HG02759 (cell line): ENCODE measurements at regions not wholly inside any gene's neighbourhood (a gene's known extent, or its start where the extent isn't known, plus 50 kb on each side); places are given as distances from the start of the nearest gene placed in this dataset.
"Not testable (repeated sequence)": the region's sequence is repeated elsewhere in the genome, so short reads cannot be mapped to it uniquely, and the experiment has no call there.

ENCODE experiments used
- ATAC-seq: cut with Tn5 transposase; IDR thresholded peaks from one replicate; pipeline ENCODE4 v1.9.1; 2021; ENCODE audit warnings: mild to moderate bottlenecking, moderate library complexity; ENCODE audit not compliant: unreplicated experiment

DNA sequence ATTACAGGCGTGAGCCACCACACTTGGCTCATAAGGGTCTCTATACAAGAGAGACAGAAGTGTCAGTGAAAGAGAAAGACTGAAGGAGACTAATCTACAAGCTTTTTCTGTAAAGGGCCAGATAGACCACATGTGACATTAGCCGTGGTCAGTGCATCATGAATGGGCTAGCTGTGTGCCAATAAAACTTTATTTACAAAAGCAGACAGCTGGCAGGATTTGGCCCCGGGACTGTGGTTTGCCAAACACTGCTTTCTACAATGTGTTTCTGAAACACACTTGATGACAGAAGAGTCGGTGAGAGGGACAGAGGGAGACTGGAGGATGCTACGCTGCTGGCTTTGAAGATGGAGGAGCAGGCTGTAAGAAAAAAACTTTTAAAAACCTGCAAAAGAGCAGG is 285.4 kb downstream of the TFAP2C start:
- no peak for ATAC-seq

DNA sequence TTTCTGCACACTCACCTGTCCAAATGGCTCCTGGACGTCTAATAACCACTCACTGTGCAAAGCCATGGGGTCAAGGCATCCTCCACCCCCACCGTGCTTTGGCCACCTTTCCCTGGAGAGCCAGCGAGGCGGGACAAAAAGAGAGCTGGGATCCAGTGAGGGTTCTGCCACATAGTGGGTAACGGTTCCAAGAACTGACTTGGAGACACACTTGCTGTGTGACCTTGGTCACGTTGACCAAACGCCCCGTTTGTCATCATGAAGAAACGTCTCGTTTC is 287.2 kb downstream of the TFAP2C start:
- ATAC-seq: no peak

DNA sequence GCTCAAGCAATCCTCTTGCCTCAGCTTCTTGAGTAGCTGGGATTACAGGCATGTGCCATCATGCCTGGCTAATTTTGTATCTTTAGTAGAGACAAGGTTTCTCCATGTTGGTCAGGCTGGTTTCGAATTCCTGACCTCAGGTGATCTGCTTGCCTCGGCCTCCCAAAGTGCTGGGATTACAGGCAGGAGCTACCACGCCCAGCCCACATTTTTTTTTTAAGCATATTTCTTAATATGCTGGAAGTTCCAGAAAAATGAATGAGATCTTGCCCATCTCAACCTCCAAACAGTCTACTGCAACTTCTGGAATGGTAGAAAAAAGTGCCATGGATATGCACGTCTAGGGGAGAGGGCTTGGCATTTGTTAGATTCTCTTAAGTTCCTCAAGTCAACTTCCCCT is 290.9 kb downstream of the TFAP2C start:
- ATAC-seq: not testable (repeated sequence)

DNA sequence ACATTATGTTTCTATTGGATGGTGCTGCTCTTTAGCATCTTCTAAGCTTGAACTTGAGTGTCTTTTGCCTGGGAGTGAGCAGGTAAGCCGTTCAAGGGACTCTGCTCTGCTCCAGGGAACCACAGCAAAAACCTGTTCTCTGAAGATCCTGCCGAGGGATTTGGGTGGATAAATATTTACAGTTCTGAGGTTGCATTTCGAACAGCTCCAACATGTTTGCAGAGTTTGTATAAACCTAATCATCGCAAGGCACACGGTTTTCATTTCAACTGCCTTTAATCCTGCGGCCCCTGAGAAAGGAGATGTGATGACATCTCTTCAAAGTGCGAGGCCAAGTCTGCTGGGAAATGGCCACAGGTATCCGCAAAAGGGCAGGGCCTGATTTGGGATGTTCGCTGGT is 293.4 kb downstream of the TFAP2C start:
- no peak for ATAC-seq

DNA sequence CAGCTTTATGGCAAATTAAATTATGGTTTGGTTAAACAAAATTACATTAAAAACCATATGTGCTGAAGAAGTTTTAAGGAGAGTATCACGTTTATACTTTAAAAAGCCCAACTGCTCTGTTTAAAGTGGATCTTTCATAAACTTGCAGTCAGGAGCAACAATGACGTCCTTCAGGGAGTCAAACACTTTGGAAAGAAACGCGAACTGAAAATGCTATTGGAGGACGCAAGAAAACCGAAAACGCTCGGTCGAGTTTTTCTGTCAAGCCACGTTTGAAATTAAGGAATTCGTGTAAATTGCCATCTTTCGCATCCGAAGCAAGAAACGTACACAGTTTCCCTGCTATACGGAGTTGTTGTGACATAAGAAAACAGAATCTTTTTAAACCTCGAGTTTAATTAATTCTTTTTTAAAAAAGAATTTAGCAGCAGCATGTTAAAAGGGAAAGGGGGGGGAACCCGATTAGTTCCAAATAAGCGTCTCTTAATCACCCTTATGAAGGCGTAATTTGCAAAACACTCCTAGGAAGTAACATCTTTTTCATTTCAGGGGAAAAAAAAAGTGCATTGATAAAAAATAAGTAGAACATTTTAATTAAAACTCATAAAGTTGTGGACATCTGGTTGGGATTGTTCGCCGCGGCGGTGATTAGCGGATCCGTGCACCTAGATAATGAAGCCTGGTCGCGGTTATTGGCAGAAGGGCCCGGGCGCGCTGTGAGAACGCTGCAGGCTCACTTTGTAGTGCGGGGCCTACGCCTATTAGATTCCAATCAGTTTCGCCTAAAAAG is 295.4 kb downstream of the TFAP2C start:
- no peak for ATAC-seq

DNA sequence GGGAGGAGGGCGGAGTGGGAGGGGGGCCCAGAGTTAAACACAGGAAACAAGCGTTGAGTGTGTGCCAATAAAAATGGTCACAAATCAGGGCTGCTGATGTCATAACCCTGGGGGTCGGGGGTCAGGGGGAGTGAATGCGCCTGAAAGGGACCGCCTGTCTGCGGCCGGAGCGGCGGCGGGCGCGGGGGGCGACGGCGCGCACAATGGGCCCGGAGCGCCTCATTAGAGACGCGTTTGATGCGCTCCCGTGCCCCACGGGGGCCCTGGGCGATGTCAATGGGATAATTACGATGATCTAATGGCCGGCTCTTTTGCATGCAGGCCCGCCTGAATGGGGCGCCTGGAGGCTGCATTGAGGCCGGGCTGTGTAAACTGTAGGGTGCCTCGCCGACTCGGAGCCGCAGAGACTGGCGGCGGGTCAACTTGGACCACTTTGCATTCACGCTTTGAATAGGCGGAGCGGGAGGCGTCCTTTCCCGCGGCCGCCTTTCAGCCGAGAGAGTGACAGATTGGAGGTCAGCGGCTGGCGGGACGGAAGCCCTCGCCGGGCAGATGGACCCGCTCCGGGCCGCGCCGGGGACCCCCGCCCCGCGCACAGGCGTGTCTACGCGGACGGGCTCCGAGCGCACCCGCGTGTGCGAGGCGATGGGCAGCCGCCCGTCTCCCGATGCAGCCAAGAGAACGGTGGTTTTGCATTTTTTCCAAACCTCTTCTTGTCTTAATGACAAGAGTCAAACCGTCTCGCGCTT is 296.1 kb downstream of the TFAP2C start:
- ATAC-seq: no peak

DNA sequence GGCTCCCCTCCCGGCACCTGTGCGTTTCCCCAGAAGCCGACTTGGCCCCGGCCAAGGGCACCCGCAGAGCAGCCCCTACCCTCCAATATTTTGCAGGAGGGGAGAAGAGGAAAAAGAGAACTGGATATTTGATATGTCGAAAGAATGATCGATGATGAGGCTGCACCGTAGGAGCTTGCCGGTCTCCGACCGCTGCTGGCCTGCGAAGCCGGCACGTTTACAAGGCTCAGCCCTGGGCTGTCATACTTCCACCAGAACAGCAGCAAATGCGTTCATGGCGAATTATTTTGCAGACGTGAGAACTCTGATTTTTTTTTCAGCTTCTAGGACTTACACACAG is 296.7 kb downstream of the TFAP2C start:
- no peak for ATAC-seq

DNA sequence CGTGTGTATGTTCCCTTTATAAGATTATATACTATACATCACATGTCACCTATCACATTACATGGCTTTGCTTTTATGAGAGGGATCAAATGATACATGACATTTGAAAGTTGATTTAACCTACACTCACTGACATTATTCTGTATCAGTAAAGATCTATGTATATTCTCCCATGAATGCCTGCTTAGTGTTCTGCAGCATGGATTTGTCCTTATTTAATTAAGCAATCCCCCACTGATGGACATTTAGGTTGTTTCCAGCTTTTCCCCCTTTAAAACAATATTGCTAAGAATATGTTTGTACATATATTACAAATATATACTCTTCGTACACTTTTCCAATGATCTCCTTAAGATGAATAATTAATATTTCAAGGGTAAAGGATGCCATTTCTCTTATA is 297.4 kb downstream of the TFAP2C start:
- no peak for ATAC-seq

DNA sequence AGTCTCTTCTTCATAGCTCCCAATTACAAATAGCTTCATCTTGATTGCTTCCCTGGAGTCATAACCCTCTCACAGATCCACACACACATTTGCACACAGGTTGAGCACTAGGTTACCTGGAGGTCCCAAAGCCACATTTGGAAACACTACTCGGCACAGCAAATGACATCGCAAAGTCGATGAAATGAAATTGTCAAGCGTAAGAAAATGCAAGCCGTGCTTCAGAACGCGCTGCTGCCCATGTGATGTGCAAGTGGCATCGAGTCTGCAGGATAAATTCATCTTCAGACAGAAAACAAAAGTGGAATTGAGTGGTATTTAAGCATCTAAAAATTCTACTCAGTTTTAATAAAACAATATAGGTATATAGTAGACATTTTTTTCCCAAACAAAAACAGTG is 298.0 kb downstream of the TFAP2C start:
- no peak for ATAC-seq

DNA sequence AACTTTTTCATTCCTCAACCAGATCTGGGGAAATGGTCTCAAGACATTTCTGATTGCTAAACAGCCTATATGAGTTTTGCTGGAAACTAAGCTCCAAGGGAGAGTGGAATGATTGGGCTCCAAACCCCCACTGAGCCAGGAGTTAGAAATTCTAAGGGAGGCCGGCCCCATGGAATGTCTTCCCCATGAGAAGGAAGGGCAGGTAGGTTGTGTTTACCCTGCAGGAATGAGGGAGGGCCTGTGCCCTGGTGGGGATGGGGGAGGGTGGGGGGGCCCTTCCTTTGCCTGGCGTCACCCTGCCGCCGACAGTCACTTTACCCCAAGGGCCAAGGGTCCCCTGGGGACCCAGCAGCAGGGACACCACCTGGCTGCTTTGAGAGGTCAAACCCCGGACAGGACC is 298.9 kb downstream of the TFAP2C start:
- ATAC-seq: no peak

DNA sequence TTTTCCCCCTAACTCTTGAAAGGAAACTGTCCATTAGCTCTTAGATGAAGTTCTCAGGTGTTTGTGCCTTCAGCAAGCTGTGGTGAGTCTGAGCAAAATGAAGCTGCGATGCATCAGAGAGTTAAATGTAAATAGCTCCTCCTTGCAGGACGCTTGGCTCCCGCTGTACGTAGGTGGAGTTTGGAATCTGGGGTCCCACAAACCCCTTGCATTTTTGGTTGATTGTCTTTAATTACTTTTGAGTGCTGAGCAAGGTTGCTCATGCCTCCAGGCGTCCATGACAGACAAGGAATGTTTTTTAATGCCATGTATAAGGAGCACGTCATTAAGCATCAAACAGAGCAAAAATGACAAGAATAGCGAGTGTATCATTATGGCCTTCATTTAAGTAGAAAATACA is 300.5 kb downstream of the TFAP2C start:
- ATAC-seq: no peak

DNA sequence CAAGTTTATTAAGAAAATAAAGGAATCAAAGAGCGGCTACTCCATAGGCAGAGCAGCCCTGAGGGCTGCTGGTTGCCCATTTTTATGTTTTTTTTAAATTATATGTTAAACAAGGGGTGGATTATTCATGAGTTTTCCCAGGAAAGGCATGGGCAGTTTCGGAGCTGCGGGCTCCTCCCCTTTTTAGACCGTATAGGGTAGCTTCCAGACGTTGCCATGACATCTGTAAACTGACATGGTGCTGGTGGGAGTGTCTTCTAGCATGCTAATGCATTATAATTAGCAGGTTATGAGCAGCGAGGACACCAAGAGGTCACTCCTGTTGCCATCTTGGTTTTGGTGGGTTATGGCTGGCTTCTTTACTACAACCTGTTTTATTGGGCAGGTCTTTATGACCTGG is 301.8 kb downstream of the TFAP2C start:
- no peak for ATAC-seq

DNA sequence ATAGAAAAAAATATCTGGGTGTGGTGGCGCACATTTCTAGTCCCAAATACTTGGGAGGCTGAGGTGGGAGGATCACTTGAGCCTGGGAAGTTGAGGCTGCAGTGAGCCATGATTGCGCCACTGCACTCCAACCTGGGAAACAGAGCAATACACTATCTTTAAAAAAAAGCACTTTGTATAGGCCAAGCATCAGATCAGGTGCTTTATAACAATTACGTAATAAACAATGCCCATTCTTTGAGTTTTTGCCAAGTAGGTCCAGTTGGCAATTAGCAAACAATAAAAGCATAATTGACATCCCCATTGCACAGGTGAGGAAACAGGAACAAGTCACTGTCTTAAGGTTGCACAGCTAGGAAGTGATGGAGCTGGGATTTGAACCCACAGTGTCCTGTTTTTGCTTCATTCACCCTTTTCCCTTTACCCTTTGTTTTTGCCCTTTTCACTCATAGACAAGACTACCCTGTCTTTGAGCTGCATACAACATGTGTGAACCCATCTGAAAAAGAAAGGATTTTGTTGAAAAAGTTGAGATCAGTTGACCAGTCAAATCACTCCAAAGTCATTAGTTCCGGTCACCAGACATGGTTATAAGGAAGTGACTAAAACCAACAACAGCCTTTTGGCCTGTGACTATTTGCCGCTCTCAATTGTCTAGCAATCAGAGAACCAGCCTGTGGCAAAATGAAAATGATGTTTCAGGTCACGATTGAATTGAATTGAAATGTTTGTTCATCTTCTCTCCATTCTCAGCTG is 303.6 kb downstream of the TFAP2C start:
- no peak for ATAC-seq

DNA sequence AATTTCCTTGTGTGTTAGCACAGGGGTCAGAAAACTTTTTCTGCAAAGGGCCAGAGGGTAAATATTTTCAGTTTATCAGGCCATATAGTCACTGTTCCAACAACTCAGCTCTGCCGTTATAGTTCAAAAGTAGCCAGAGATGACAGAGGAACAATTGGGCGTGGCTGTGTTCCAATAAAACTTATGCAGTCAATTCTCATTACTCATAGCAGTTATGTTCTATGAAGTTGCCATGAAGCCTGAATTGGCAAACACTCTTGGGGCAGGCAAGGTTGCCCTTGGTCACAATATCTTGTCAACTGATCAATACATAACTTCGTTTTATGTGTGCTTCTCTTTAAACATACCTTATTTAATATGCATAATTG is 304.2 kb downstream of the TFAP2C start:
- no peak for ATAC-seq

DNA sequence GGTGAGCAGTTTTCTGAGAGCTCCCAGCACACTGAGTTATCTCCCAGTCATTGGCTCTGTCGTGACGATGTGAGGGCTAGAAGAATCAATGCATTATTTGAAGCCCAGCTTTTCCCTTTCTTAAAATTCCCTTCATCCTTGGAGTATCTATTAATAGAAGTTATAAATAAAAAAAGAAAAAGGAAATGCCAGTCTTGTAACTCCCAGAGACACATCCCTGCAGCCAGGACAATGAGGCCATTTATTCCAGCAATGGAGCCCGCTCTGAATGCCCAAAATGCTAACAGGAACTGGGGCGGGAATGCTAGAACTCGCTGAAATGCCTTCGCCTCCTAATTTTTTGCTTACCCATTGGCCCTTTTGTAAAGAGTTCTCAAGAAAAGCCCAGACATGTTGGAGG is 305.8 kb downstream of the TFAP2C start:
- ATAC-seq: no peak

DNA sequence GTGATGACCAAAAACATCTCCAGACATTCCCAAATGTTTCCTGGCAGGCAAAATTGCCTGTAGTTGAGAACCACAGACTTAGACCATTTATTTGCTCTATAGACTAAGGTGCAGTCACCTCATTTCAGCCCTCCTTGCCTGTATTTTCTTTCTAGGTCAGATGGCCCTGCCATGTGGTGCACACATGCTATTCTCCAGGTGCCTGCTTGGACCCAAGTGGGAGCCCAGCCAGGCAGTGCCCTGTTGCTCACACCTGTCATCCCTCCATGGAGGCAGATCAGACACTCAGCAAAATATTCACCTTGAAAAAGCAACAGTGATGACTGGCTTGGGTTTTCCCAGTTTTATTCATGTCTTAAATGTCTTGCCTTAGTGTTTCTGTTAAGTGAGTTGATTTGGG is 311.4 kb downstream of the TFAP2C start:
- no peak for ATAC-seq

DNA sequence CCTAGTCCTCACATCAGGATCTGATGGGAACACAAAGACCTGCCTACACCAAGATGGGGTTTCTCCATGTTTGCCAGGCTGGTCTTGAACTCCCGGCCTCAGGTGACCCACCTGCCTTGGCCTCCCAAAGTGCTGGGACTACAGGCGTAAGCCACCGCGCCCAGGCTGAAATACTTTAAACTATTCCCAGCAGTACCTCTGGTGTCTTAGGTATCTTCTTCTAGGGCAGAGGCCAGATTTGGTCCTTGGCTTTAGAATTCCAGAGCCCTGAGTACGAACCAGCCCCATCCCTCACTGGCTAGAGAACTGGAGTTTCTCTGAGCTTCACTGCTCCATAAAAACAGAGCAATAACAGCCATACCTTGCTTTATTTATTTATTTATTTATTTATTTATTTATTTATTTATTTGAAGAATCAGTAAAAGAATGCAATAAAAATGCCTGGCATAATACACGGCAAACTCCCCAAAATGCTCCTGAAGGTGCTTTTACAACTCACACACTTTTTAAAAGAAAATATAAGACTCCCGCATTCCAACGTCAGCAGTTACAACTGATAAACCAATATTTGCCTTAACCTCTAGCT is 312.1 kb downstream of the TFAP2C start:
- ATAC-seq: no peak

DNA sequence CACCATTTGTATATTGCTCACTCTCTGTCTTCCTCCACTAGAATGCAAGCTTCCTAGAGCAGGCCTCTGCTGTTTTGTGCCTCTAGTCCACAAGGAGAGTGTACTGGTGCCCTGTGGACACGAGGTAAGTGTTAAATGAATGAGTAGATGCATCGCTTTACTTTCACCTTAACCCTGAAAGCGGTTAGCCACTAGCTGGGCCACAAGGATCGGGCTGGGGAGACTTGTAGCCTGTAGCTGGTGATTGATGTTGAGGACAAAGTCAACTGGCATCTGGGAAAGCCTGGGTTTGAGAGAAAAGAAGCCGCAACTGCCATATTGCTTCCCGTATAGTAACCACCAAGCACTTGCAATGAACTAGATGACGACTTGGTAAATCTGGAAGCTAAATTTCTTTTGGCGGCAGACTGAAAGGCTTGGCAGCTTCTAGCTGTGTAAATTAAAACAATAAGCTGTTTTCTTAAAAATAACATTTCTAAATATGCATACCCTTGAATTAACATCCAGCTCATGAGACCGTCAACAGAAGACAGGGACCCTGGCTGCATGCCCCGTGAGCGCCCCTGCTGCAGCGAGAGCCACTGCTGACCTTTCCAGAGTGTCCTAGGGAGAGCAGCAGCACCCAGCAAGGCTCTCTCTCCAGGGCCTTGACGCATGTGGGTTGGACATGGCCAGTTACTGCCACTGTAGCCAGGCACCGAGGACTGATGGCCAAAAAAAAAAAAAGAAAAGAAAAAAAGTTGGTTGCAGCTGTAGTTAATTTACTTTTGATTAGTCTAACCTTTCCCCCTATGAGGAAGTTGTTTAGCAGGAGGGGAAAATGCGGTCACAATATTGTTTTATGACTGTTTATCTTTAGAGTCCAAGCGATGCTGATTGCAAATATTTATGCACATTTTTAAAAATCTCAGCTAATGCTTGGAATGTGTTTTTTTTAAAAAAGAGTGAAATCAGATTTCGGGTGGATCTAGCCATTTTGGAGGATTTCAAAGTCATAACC is 315.1 kb downstream of the TFAP2C start:
- ATAC-seq: no peak

DNA sequence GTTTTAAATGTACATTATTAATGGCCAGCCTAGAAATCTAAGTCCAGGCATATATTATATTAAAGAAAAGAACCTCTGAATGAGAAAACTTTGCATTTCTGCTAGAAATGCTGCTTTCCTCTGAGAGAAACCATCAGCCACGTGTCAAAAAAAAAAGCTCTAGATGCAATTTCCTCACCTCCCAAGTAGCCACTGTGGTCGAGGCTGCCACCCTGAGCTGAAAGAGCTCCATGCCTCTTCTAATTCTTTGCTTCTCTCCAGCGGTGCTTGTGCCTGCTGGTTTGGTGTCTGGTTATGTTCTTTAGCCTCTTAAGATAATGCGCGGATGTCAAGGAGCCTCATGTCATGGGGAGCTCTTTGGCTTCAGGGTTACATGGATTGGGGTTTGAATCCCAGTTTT is 316.0 kb downstream of the TFAP2C start:
- ATAC-seq: no peak

DNA sequence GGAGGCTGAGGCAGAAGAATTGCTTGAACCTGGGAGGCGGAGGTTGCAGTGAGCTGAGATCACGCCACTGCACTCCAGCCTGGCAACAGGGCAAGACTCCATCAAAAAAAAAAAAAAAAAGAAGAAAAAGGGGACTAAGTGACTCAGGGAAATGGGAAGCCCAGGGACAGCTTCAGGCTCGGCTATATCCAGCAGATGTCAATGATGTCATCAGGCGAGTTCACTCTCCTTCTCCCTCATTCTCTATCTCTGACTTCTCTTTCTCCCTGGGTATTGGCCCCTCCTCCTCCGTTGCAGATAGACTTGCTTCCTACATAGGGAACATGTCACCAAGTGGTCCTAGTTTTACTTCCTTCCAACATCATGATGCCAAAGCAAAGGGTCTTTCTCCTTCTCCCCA is 316.8 kb downstream of the TFAP2C start:
- no peak for ATAC-seq

DNA sequence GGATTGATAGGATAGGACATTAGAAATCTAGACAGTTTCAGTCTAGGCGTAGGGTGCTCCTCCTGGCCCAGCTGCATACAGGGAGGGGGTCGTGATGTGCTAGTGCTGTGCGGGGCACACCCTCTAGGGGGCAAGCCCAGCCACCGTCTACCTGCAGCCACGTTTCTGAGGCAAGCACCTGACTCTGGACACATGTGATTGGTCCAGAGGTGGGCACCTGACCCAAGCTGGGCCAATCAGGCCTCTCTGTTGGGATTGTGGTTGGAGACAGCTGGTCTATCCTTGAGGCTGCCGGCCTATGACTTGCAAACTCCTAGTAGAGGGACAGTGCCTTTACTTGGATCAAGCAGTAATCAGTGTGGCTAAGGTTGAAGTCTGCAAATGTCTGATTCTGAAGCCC is 317.1 kb downstream of the BMP7 start:
- ATAC-seq: no peak
